ENCODE measurements at regions not wholly inside any gene's neighbourhood (a gene's known extent, or its start where the extent isn't known, plus 50 kb on each side); places are given as distances from the start of the nearest gene placed in this dataset.

- TF ChIP-seq CTCF (conservative IDR thresholded peaks at IDR 0.05; ENCODE audit: low read length) (no peak), EZH2phosphoT487 (IDR thresholded peaks at IDR 0.05; ENCODE audit: borderline replicate concordance, low read depth, low read length) (no peak)
These were observed 198.2 kb upstream of the ROBO2 start for GRCh38 chr3:76841747-76842146.
